ENCODE measurements at regions not wholly inside any gene's neighbourhood (a gene's known extent, or its start where the extent isn't known, plus 50 kb on each side); places are given as distances from the start of the nearest gene placed in this dataset.

- DNase-seq (ENCODE audit: low spot score), result no peak
These were observed 368.5 kb upstream of the ZNF507 start for GRCh38 chr19:31976775-31977536.

GRCh38 chr19:31979362-31979761, 366.0 kb upstream of the ZNF507 start:
- DNase-seq (ENCODE audit: low spot score), result no peak

- no peak for DNase-seq (ENCODE audit: low spot score)
These were observed 365.3 kb upstream of the ZNF507 start for GRCh38 chr19:31979949-31980670.

GRCh38 chr19:31980796-31981195, 364.6 kb upstream of the ZNF507 start:
- no peak for DNase-seq (ENCODE audit: low spot score)

- no peak for DNase-seq (ENCODE audit: low spot score)
These were observed 363.9 kb upstream of the ZNF507 start for GRCh38 chr19:31981545-31981944.

- no peak for DNase-seq (ENCODE audit: low spot score)
These were observed 361.8 kb upstream of the ZNF507 start for GRCh38 chr19:31983647-31984046.

GRCh38 chr19:31985001-31985605, 360.3 kb upstream of the ZNF507 start:
- DNase-seq (ENCODE audit: low spot score), result no peak

GRCh38 chr19:31986951-31987350, 358.5 kb upstream of the ZNF507 start:
- DNase-seq (ENCODE audit: low spot score), result no peak

- no peak for DNase-seq (ENCODE audit: low spot score)
These were observed 357.2 kb upstream of the ZNF507 start for GRCh38 chr19:31988256-31988655.

GRCh38 chr19:31991984-31992655, 353.3 kb upstream of the ZNF507 start:
- DNase-seq (ENCODE audit: low spot score), result no peak

GRCh38 chr19:31992750-31993149, 352.7 kb upstream of the ZNF507 start:
- DNase-seq (ENCODE audit: low spot score), result no peak

GRCh38 chr19:31995546-31995945, 349.9 kb upstream of the ZNF507 start:
- DNase-seq (ENCODE audit: low spot score), result no peak

- DNase-seq (ENCODE audit: low spot score), result no peak
These were observed 335.3 kb upstream of the ZNF507 start for GRCh38 chr19:32010071-32010470.

GRCh38 chr19:32012206-32012605, 333.2 kb upstream of the ZNF507 start:
- DNase-seq (ENCODE audit: low spot score), result no peak

GRCh38 chr19:32012886-32013631, 332.4 kb upstream of the ZNF507 start:
- DNase-seq (ENCODE audit: low spot score), result no peak

GRCh38 chr19:32017176-32017953, 328.0 kb upstream of the ZNF507 start:
- no peak for DNase-seq (ENCODE audit: low spot score)

GRCh38 chr19:32018014-32018413, 327.4 kb upstream of the ZNF507 start:
- no peak for DNase-seq (ENCODE audit: low spot score)

- no peak for DNase-seq (ENCODE audit: low spot score)
These were observed 324.9 kb upstream of the ZNF507 start for GRCh38 chr19:32020538-32020937.

GRCh38 chr19:32022044-32022640, 323.3 kb upstream of the ZNF507 start:
- no peak for DNase-seq (ENCODE audit: low spot score)
